Vagina (tissue), 2 donors: ENCODE measurements at regions not wholly inside any gene's neighbourhood (a gene's known extent, or its start where the extent isn't known, plus 50 kb on each side); places are given as distances from the start of the nearest gene placed in this dataset.

Experiments
- DNase-seq, 2 donors: peaks; one replicate each; pipeline ENCODE4 v3.0.0-alpha.2; 2017; ENCODE audit errors: extremely low spot score in 2 of 2
- H3K27ac ChIP-seq: fragments of 200-600 bp; sonication (generic); one replicate; pipeline ENCODE4 v1.5.1; 2019
- H3K27me3 ChIP-seq: fragments of 200-600 bp; sonication (generic); one replicate; pipeline ENCODE4 v1.5.1; 2019
- H3K36me3 ChIP-seq, 2 donors: fragments of 200-600 bp; sonication (generic); one replicate each; pipeline ENCODE4 v1.5.1; 2017 to 2019
- H3K4me1 ChIP-seq: fragments of 200-600 bp; sonication (generic); one replicate; pipeline ENCODE4 v1.5.1; 2019
- H3K4me3 ChIP-seq, 2 donors: fragments of 200-600 bp; sonication (generic); 1 replicate in 1 of 2; 2 replicates in 1 of 2; pipeline ENCODE4 v1.5.1; 2016 to 2019
- H3K9me3 ChIP-seq: fragments of 200-600 bp; sonication (generic); one replicate; pipeline ENCODE4 v1.5.1; 2019
- CTCF ChIP-seq, 3 experiments: fragments of 450-650 bp in 2 of 3; fragments of 200-600 bp in 1 of 3; sonication (generic) in 1 of 3; IDR thresholded peaks; one replicate each; pipeline ENCODE4 v1.5.1; 2017 to 2019; ENCODE audit warnings: antibody characterized with exemption in 3 of 3, mild to moderate bottlenecking in 2 of 3, moderate library complexity in 2 of 3
- POLR2A ChIP-seq, 2 donors: fragments of 450-650 bp; IDR thresholded peaks; one replicate each; pipeline ENCODE4 v1.6.1; 2017; ENCODE audit warnings: antibody characterized with exemption in 2 of 2, mild to moderate bottlenecking in 2 of 2, moderate library complexity in 2 of 2
- POLR2AphosphoS5 ChIP-seq, 2 donors: sonication (generic); formaldehyde crosslinking; IDR thresholded peaks; one replicate each; pipeline ENCODE4 v1.9.0; 2017; ENCODE audit warnings: antibody characterized with exemption in 2 of 2, mild to moderate bottlenecking in 2 of 2, low read depth in 1 of 2; ENCODE audit not compliant: insufficient read depth in 1 of 2
- intact Hi-C: fragments of 100-400 bp; cut with DNase I; formaldehyde crosslinking; loops from one replicate; pipeline ENCODE4 v1.15.1; 2023

GRCh38 chr9:73575101-73576060, 423.7 kb downstream of the ANXA1 start:
- H3K4me3 ChIP-seq = no peak overlapping the region
- no peaks in the 10 kb centered on the region for H3K36me3 ChIP-seq
- DNase-seq = no peak
- H3K27me3 ChIP-seq = no peaks in the 10 kb centered on the region
- H3K9me3 ChIP-seq = no peaks in the 10 kb centered on the region
- no peak overlapping the region for H3K27ac ChIP-seq
- H3K4me1 ChIP-seq = no peaks in the 10 kb centered on the region
- TF ChIP-seq POLR2AphosphoS5 (IDR thresholded peaks at IDR 0.05; ENCODE audit: insufficient read depth in 1 of 2, low read depth in 1 of 2) (no peak), POLR2A (IDR thresholded peaks at IDR 0.05) (no peak), CTCF (IDR thresholded peaks at IDR 0.05) (no peak)
- intact Hi-C loops = no loop called here

GRCh38 chr9:73577848-73578247, 426.2 kb downstream of the ANXA1 start:
- no peaks in the 10 kb centered on the region for H3K27me3 ChIP-seq
- no peak overlapping the region for H3K27ac ChIP-seq
- no peaks in the 10 kb centered on the region for H3K4me1 ChIP-seq
- H3K9me3 ChIP-seq = no peaks in the 10 kb centered on the region
- DNase-seq = no peak
- no peaks in the 10 kb centered on the region for H3K36me3 ChIP-seq
- TF ChIP-seq CTCF (IDR thresholded peaks at IDR 0.05) (no peak), POLR2A (IDR thresholded peaks at IDR 0.05) (no peak), POLR2AphosphoS5 (IDR thresholded peaks at IDR 0.05; ENCODE audit: insufficient read depth in 1 of 2, low read depth in 1 of 2) (no peak)
- intact Hi-C loops = no loop called here
- no peak overlapping the region for H3K4me3 ChIP-seq

- Histone ChIP-seq H3K27ac (no peak overlapping the region), H3K9me3 (no peaks in the 10 kb centered on the region), H3K4me3 (no peak overlapping the region), H3K4me1 (no peaks in the 10 kb centered on the region), H3K36me3 (no peaks in the 10 kb centered on the region), H3K27me3 (no peaks in the 10 kb centered on the region)
- no peak for DNase-seq
- intact Hi-C loops = no loop called here
- TF ChIP-seq CTCF (IDR thresholded peaks at IDR 0.05) = no peak
- no peak for TF ChIP-seq POLR2AphosphoS5 (IDR thresholded peaks at IDR 0.05; ENCODE audit: insufficient read depth in 1 of 2, low read depth in 1 of 2)
- no peak for TF ChIP-seq POLR2A (IDR thresholded peaks at IDR 0.05)
Measured at GRCh38 chr9:73579823-73580222, 428.2 kb downstream of the ANXA1 start.

GRCh38 chr9:73583576-73583975, 431.9 kb downstream of the ANXA1 start:
- intact Hi-C loops = no loop called here

More at GRCh38 chr9:73583576-73583975, 431.9 kb downstream of the ANXA1 start:
- no peak for TF ChIP-seq CTCF (IDR thresholded peaks at IDR 0.05)
- TF ChIP-seq POLR2A (IDR thresholded peaks at IDR 0.05) = no peak
- TF ChIP-seq POLR2AphosphoS5 (IDR thresholded peaks at IDR 0.05; ENCODE audit: insufficient read depth in 1 of 2, low read depth in 1 of 2) = no peak
- H3K4me1 ChIP-seq = no peaks in the 10 kb centered on the region
- no peaks in the 10 kb centered on the region for H3K36me3 ChIP-seq
- no peak for DNase-seq
- no peaks in the 10 kb centered on the region for H3K9me3 ChIP-seq
- H3K4me3 ChIP-seq = no peak overlapping the region
- no peak overlapping the region for H3K27ac ChIP-seq
- no peaks in the 10 kb centered on the region for H3K27me3 ChIP-seq
